GM23338 (cell line): ENCODE measurements at regions not wholly inside any gene's neighbourhood (a gene's known extent, or its start where the extent isn't known, plus 50 kb on each side); places are given as distances from the start of the nearest gene placed in this dataset.

Source experiments
- CREB1 ChIP-seq: fragments of 250-450 bp; sonication (Bioruptor Pico); IDR thresholded peaks from 2 replicates; pipeline ENCODE4 v1.5.0; 2020; ENCODE audit warnings: low read depth, mild to moderate bottlenecking, moderate library complexity
- CTCF ChIP-seq, 2 experiments: fragments of 200-600 bp in 1 of 2; sonication (generic) in 1 of 2; conservative IDR thresholded peaks; 2 replicates each; pipeline versions ENCODE4 v1.5.1 to v1.6.1; 2016 to 2017; ENCODE audit warnings: antibody characterized with exemption in 2 of 2, low read depth in 2 of 2, mild to moderate bottlenecking in 2 of 2, moderate library complexity in 1 of 2
- JUNB ChIP-seq: IDR thresholded peaks from one replicate; pipeline ENCODE4 v1.6.1; 2016; ENCODE audit warnings: antibody characterized with exemption; ENCODE audit not compliant: unreplicated experiment
- REST ChIP-seq: IDR thresholded peaks from one replicate; pipeline ENCODE4 v1.6.1; 2018; ENCODE audit warnings: antibody characterized with exemption; ENCODE audit not compliant: unreplicated experiment
- STAT1 ChIP-seq: IDR thresholded peaks from one replicate; pipeline ENCODE4 v1.6.1; 2016; ENCODE audit warnings: antibody characterized with exemption; ENCODE audit not compliant: unreplicated experiment

DNA sequence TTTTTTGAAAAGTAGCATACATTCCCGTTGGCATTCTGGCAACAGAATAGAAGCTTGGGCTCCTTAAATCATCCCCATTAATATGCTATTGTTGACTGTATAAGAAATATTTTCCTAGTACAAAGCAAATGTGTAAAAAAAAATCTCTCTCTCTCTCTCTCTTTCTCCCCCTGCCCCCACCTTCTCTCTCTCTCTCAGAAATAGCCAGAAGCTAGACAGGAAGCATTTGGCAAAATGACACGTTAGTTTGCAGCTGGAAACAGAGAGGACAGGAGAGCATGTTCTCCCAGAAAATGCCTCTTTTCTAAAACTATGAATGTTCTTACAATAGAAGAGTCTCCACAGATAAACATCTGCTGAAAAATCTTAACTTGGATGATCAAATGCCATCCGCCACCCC is 59.6 kb upstream of the AKR1E2 start:
- TF ChIP-seq CTCF (conservative IDR thresholded peaks at IDR 0.05; ENCODE audit: low read depth in 2 of 2), result no peak
- TF ChIP-seq JUNB, result no peak
- no peak for TF ChIP-seq CREB1 (CRISPR knock-in tag)
- no peak for TF ChIP-seq STAT1
- no peak for TF ChIP-seq REST
